H9 (cell line): ENCODE measurements at regions not wholly inside any gene's neighbourhood (a gene's known extent, or its start where the extent isn't known, plus 50 kb on each side); places are given as distances from the start of the nearest gene placed in this dataset.

ENCODE experiments used
- DNase-seq: peaks from one replicate; pipeline ENCODE4 v3.0.0-alpha.2; 2017
- H2AFZ ChIP-seq: one replicate; pipeline ENCODE4 v1.6.1; 2013; ENCODE audit warnings: mild to moderate bottlenecking, low read length, control low read depth, moderate library complexity
- H2AK5ac ChIP-seq: 2 replicates; pipeline ENCODE4 v1.6.1; 2013; ENCODE audit warnings: low read length, control low read depth, mixed read lengths; ENCODE audit not compliant: insufficient read length
- H2BK120ac ChIP-seq: one replicate; pipeline ENCODE4 v1.6.1; 2013; ENCODE audit warnings: low read depth, mild to moderate bottlenecking, low read length, control low read depth, inconsistent platforms; ENCODE audit not compliant: poor library complexity, severe bottlenecking
- H2BK12ac ChIP-seq: 2 replicates; pipeline ENCODE4 v1.6.1; 2013; ENCODE audit warnings: low read length, control low read depth, mixed read lengths, low read depth; ENCODE audit not compliant: insufficient read length
- H2BK15ac ChIP-seq: 2 replicates; pipeline ENCODE4 v1.6.1; 2013; ENCODE audit warnings: low read depth, low read length, control low read depth
- H2BK20ac ChIP-seq: one replicate; pipeline ENCODE4 v1.6.1; 2013; ENCODE audit warnings: low read depth, mild to moderate bottlenecking, low read length, control low read depth, inconsistent platforms; ENCODE audit not compliant: poor library complexity, severe bottlenecking
- H2BK5ac ChIP-seq: 2 replicates; pipeline ENCODE4 v1.6.1; 2013; ENCODE audit warnings: low read length, control low read depth, mixed read lengths; ENCODE audit not compliant: insufficient read length
- H3K14ac ChIP-seq: 2 replicates; pipeline ENCODE4 v1.6.1; 2013; ENCODE audit warnings: low read length, control low read depth; ENCODE audit not compliant: insufficient read depth
- H3K18ac ChIP-seq: 2 replicates; pipeline ENCODE4 v1.6.1; 2013; ENCODE audit warnings: low read depth, mild to moderate bottlenecking, mixed read lengths, low read length, control low read depth; ENCODE audit not compliant: insufficient read length
- H3K23ac ChIP-seq: 2 replicates; pipeline ENCODE4 v1.6.1; 2013; ENCODE audit warnings: low read length, control low read depth, mixed read lengths, low read depth; ENCODE audit not compliant: insufficient read length
- H3K23me2 ChIP-seq: 2 replicates; pipeline ENCODE4 v1.6.1; 2013; ENCODE audit warnings: low read depth, mild to moderate bottlenecking, mixed read lengths, low read length, control low read depth; ENCODE audit not compliant: insufficient read length, poor library complexity, severe bottlenecking
- H3K27ac ChIP-seq: 2 replicates; pipeline ENCODE4 v1.5.1; 2013; ENCODE audit warnings: low read length, control low read depth, mixed read lengths, low read depth; ENCODE audit not compliant: insufficient read length
- H3K27me3 ChIP-seq: 2 replicates; pipeline ENCODE4 v1.6.1; 2013; ENCODE audit warnings: low read length, control low read depth, inconsistent platforms; ENCODE audit not compliant: insufficient read depth
- H3K4ac ChIP-seq: 2 replicates; pipeline ENCODE4 v1.6.1; 2013; ENCODE audit warnings: low read depth, mild to moderate bottlenecking, control low read depth, inconsistent platforms, low read length, moderate library complexity
- H3K4me1 ChIP-seq: 2 replicates; pipeline ENCODE4 v1.6.1; 2013; ENCODE audit warnings: low read length, control low read depth, inconsistent platforms; ENCODE audit not compliant: insufficient read depth
- H3K4me2 ChIP-seq: 2 replicates; pipeline ENCODE4 v1.6.1; 2013; ENCODE audit warnings: low read length, control low read depth, mixed read lengths; ENCODE audit not compliant: insufficient read length, insufficient read depth
- H3K56ac ChIP-seq: 2 replicates; pipeline ENCODE4 v1.6.1; 2013; ENCODE audit warnings: low read depth, mild to moderate bottlenecking, mixed read lengths, low read length, control low read depth; ENCODE audit not compliant: insufficient read length
- H3K79me1 ChIP-seq: 2 replicates; pipeline ENCODE4 v1.6.1; 2013; ENCODE audit warnings: low read depth, mild to moderate bottlenecking, moderate library complexity, low read length, control low read depth, inconsistent platforms; ENCODE audit not compliant: insufficient read depth, poor library complexity, severe bottlenecking
- H3K79me2 ChIP-seq: 2 replicates; pipeline ENCODE4 v1.6.1; 2013; ENCODE audit warnings: low read length, control low read depth, inconsistent platforms; ENCODE audit not compliant: insufficient read depth
- H3K9ac ChIP-seq: 2 replicates; pipeline ENCODE4 v1.6.1; 2013; ENCODE audit warnings: low read length, control low read depth, mixed read lengths; ENCODE audit not compliant: insufficient read length; ENCODE audit errors: extremely low read depth
- H3K9me3 ChIP-seq: one replicate; pipeline ENCODE4 v1.6.1; 2013; ENCODE audit warnings: low read depth, low read length, inconsistent platforms; ENCODE audit not compliant: control insufficient read depth
- H3T11ph ChIP-seq: one replicate; pipeline ENCODE4 v1.6.1; 2013; ENCODE audit warnings: mild to moderate bottlenecking, low read length, control low read depth, inconsistent platforms
- H4K20me1 ChIP-seq: one replicate; pipeline ENCODE4 v1.6.1; 2013; ENCODE audit not compliant: control insufficient read depth, insufficient read length, insufficient read depth
- H4K5ac ChIP-seq: 2 replicates; pipeline ENCODE4 v1.6.1; 2013; ENCODE audit warnings: low read depth, mild to moderate bottlenecking, mixed read lengths, low read length, control low read depth; ENCODE audit not compliant: insufficient read length
- H4K8ac ChIP-seq: replicated peaks from 2 replicates; pipeline ENCODE4 v1.6.1; 2013; ENCODE audit warnings: low read length, control low read depth, mixed read lengths, low read depth; ENCODE audit not compliant: insufficient read length
- H4K91ac ChIP-seq: 2 replicates; pipeline ENCODE4 v1.6.1; 2013; ENCODE audit warnings: low read depth, mild to moderate bottlenecking, moderate library complexity, mixed read lengths, low read length, control low read depth; ENCODE audit not compliant: insufficient read length
- H3K27ac Mint-ChIP-seq, 3 experiments: 2 replicates in 2 of 3; 3 replicates in 1 of 3; pipeline ENCODE4 v1.8.0; 2020 to 2021; ENCODE audit warnings: mixed read lengths in 3 of 3, mild to moderate bottlenecking in 1 of 3, moderate library complexity in 1 of 3
- H3K27me3 Mint-ChIP-seq: 2 replicates; pipeline ENCODE4 v1.8.0; 2021; ENCODE audit warnings: low read depth, mild to moderate bottlenecking, moderate library complexity, mixed read lengths
- H3K36me3 Mint-ChIP-seq, 3 experiments: 2 replicates in 2 of 3; 3 replicates in 1 of 3; pipeline ENCODE4 v1.8.0; 2020 to 2021; ENCODE audit warnings: low read depth in 3 of 3, mixed read lengths in 3 of 3; ENCODE audit not compliant: insufficient read depth in 1 of 3
- H3K4me1 Mint-ChIP-seq, 2 experiments: 2 replicates each; pipeline ENCODE4 v1.8.0; 2020; ENCODE audit warnings: mixed read lengths in 2 of 2
- H3K4me3 Mint-ChIP-seq, 2 experiments: 2 replicates in 1 of 2; 3 replicates in 1 of 2; pipeline ENCODE4 v1.8.0; 2020 to 2021; ENCODE audit warnings: mild to moderate bottlenecking in 2 of 2, mixed read lengths in 2 of 2, moderate library complexity in 1 of 2
- H3K9me3 Mint-ChIP-seq, 2 experiments: 2 replicates in 1 of 2; 3 replicates in 1 of 2; pipeline ENCODE4 v1.8.0; 2020; ENCODE audit warnings: mild to moderate bottlenecking in 2 of 2, mixed read lengths in 2 of 2, moderate library complexity in 1 of 2
- CTCF ChIP-seq: fragments of 200-600 bp; sonication (generic); conservative IDR thresholded peaks from 3 replicates; pipeline ENCODE4 v1.8.0; 2021; ENCODE audit warnings: antibody characterized with exemption, mild to moderate bottlenecking
- WGBS: extraction: QIAGEN DNeasy Blood & Tissue Kit; methylation state at CpG from one replicate; pipeline ENCODE4 v1.1.7; 2013; ENCODE audit warnings: missing lambda C conversion rate, low lambda C conversion rate, mixed read lengths; ENCODE audit not compliant: insufficient read length; ENCODE audit errors: extremely low coverage; 5-methylcytosine and 5-hydroxymethylcytosine counted together

- H3K18ac ChIP-seq: no peak overlapping the region
- no peaks in the 10 kb centered on the region for H3K36me3 Mint-ChIP-seq
- H3K14ac ChIP-seq: no peak overlapping the region
- no peak overlapping the region for H3K9ac ChIP-seq
- H2BK20ac ChIP-seq: no peak overlapping the region
- no peak overlapping the region for H3K4me2 ChIP-seq
- no peaks in the 10 kb centered on the region for H3K9me3 ChIP-seq
- TF ChIP-seq CTCF: no peak
- DNase-seq: no peak
- WGBS: no CpG with 5 or more reads among the region's 2 CpGs
- no peaks in the 10 kb centered on the region for H3K79me1 ChIP-seq
- no peaks in the 10 kb centered on the region for H3K9me3 Mint-ChIP-seq
- H3K56ac ChIP-seq: no peak overlapping the region
- no peak overlapping the region for H2BK5ac ChIP-seq
- no peak overlapping the region for H3K4me3 Mint-ChIP-seq
- H2BK15ac ChIP-seq: no peak overlapping the region
- no peak overlapping the region for H3K27ac Mint-ChIP-seq
- H3K27ac ChIP-seq: no peak overlapping the region
- no peak overlapping the region for H2BK12ac ChIP-seq
- no peaks in the 10 kb centered on the region for H3K23me2 ChIP-seq
- no peak overlapping the region for H3K23ac ChIP-seq
- H4K8ac ChIP-seq: no peak overlapping the region
- H3K27me3 Mint-ChIP-seq: peaks cover 4% of the 10 kb centered on the region
- H3T11ph ChIP-seq: no peak overlapping the region
- H3K4ac ChIP-seq: no peak overlapping the region
- H3K79me2 ChIP-seq: no peaks in the 10 kb centered on the region
- no peak overlapping the region for H4K91ac ChIP-seq
- no peaks in the 10 kb centered on the region; the same call in 1 of the 2 replicates for H3K4me1 ChIP-seq
- H2BK120ac ChIP-seq: no peak overlapping the region
- no peaks in the 10 kb centered on the region for H4K20me1 ChIP-seq
- H2AK5ac ChIP-seq: no peak overlapping the region
- no peak overlapping the region for H4K5ac ChIP-seq
- H3K4me1 Mint-ChIP-seq: peaks cover 5 to 8% of the 10 kb centered on the region in 2 experiments; a peak in 3 of 4 replicates
- H3K27me3 ChIP-seq: no peaks in the 10 kb centered on the region
- H2AFZ ChIP-seq: no peak overlapping the region
These were observed 342.8 kb downstream of the RAPGEF2 start for GRCh38 chr4:159445692-159446091.
